ENCODE measurements at regions not wholly inside any gene's neighbourhood (a gene's known extent, or its start where the extent isn't known, plus 50 kb on each side); places are given as distances from the start of the nearest gene placed in this dataset.

- no peak for TF ChIP-seq CTCF (IDR thresholded peaks at IDR 0.05)
- no peak for TF ChIP-seq POLR2A (IDR thresholded peaks at IDR 0.05)
These were observed 163.9 kb downstream of the TBX5 start for GRCh38 chr12:114241973-114242434.

All from body of pancreas (tissue), 4 donors.